ENCODE measurements at regions not wholly inside any gene's neighbourhood (a gene's known extent, or its start where the extent isn't known, plus 50 kb on each side); places are given as distances from the start of the nearest gene placed in this dataset.

DNA sequence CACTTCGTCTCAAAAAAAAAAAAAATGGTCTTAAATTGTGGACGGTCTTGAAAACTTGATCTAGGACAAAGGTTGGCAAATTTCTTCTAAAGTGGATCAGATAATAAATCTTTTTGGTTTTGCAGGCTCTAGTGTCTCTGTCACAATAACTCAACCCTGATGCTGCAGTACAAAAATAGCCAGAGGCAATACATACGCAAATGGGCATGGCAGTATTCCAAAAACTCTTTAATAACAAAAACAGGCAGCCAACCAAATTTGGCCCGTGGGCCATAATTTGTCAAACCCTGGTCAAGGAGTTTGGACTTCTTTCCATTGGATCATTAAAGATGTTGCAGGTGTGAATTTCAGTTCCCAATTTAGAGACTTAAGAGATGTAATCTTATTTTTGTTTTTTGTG lies 93.5 kb upstream of the MRI1 start:
- Histone ChIP-seq H3K4me3 (no peak overlapping the region), H3K27ac (no peak overlapping the region), H3K27me3 (no peaks in the 10 kb centered on the region), H3K36me3 (no peaks in the 10 kb centered on the region), H3K9me3 (no peaks in the 10 kb centered on the region), H3K4me1 (no peaks in the 10 kb centered on the region)
- DNase-seq, result no peak
- intact Hi-C loops (cut with DNase I; ENCODE audit: low total_unique reads), result no loop called here
- TF ChIP-seq POLR2A (IDR thresholded peaks at IDR 0.05), result no peak
- TF ChIP-seq, protein P1, sequence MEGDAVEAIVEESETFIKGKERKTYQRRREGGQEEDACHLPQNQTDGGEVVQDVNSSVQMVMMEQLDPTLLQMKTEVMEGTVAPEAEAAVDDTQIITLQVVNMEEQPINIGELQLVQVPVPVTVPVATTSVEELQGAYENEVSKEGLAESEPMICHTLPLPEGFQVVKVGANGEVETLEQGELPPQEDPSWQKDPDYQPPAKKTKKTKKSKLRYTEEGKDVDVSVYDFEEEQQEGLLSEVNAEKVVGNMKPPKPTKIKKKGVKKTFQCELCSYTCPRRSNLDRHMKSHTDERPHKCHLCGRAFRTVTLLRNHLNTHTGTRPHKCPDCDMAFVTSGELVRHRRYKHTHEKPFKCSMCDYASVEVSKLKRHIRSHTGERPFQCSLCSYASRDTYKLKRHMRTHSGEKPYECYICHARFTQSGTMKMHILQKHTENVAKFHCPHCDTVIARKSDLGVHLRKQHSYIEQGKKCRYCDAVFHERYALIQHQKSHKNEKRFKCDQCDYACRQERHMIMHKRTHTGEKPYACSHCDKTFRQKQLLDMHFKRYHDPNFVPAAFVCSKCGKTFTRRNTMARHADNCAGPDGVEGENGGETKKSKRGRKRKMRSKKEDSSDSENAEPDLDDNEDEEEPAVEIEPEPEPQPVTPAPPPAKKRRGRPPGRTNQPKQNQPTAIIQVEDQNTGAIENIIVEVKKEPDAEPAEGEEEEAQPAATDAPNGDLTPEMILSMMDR (IDR thresholded peaks at IDR 0.05), result no peak

DNA sequence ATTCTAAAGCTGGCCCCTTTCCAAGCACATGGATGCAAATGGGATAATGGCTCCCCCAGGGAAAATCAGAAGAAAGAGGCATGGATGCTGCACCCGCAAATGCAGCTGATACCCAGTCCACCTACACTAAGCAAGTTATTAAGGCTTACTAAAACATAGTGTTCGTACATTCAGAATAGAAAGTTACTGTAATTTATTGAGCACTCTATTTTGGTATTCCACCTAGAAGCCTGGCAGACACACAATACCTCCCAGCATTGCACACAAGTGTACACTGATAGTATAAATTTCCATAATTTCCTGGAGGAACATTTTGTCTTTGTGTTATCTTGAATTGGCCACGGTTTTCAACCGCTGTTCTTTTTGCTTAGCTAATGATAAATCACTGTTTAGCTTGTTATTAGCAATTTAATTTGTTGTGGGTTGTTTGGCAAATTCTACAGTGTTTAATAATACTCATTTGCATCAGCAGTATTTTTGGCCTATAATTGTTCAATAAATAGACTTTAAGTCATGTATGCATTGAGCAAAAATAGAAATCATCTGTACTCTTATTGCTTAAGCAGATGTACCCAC lies 94.5 kb upstream of the MRI1 start:
- H3K9me3 ChIP-seq, result no peaks in the 10 kb centered on the region
- no peaks in the 10 kb centered on the region for H3K27me3 ChIP-seq
- DNase-seq, result no peak
- no peak overlapping the region for H3K4me3 ChIP-seq
- intact Hi-C loops (cut with DNase I; ENCODE audit: low total_unique reads), result no loop called here
- no peaks in the 10 kb centered on the region for H3K4me1 ChIP-seq
- H3K27ac ChIP-seq, result no peak overlapping the region
- no peak for TF ChIP-seq POLR2A (IDR thresholded peaks at IDR 0.05)
- TF ChIP-seq, protein P1 (IDR thresholded peaks at IDR 0.05), result no peak
- H3K36me3 ChIP-seq, result no peaks in the 10 kb centered on the region

DNA sequence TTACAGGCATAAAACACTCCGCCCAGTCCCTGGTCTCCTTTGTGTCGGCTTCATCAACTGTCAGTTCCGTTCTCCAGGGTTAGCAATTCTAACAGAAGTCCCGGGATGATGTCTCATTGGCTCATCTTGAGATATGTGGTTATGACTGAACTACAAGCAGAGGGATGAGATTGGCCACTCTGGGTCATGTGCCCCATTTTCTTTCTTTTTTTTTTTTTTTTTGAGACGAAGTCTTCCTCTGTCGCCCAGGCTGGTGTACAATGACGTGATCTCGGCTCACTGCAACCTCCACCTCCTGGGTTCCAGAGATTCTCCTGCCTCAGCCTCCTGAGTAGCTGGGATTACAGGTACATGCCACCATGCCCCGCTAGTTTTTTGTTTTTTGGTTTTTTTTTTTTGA lies 95.4 kb upstream of the MRI1 start:
- H3K9me3 ChIP-seq, result no peaks in the 10 kb centered on the region
- intact Hi-C loops (cut with DNase I; ENCODE audit: low total_unique reads), result no loop called here
- H3K36me3 ChIP-seq, result no peaks in the 10 kb centered on the region
- TF ChIP-seq, protein P1 (IDR thresholded peaks at IDR 0.05), result no peak
- TF ChIP-seq POLR2A (IDR thresholded peaks at IDR 0.05), result no peak
- H3K4me3 ChIP-seq, result no peak overlapping the region
- no peak for DNase-seq
- no peaks in the 10 kb centered on the region for H3K4me1 ChIP-seq
- H3K27me3 ChIP-seq, result no peaks in the 10 kb centered on the region
- no peak overlapping the region for H3K27ac ChIP-seq

DNA sequence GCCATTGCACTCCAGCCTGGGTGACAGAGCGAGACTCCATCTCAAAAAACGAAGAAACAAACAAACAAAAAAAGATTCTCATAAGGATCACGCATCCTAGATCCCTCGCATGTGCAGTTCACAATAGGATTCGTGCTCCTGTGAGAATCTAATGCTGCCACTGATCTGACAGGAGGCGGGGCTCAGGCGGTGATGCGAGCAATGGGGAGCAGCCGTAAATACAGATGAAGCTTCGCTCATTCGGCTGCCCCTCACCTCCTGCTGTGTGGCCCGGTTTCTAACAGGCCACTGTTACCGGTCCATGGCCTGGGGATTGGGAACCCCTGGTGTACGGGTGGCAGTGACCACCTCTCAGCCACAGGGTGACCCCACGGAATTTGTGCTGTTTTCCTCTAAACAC lies 98.2 kb upstream of the MRI1 start:
- intact Hi-C loops (cut with DNase I; ENCODE audit: low total_unique reads), result no loop called here
- Histone ChIP-seq H3K27me3 (no peaks in the 10 kb centered on the region), H3K36me3 (no peaks in the 10 kb centered on the region), H3K9me3 (no peaks in the 10 kb centered on the region), H3K27ac (no peak overlapping the region), H3K4me1 (no peaks in the 10 kb centered on the region), H3K4me3 (no peak overlapping the region)
- no peak for DNase-seq
- TF ChIP-seq, protein P1 (IDR thresholded peaks at IDR 0.05), result no peak
- no peak for TF ChIP-seq POLR2A (IDR thresholded peaks at IDR 0.05)

DNA sequence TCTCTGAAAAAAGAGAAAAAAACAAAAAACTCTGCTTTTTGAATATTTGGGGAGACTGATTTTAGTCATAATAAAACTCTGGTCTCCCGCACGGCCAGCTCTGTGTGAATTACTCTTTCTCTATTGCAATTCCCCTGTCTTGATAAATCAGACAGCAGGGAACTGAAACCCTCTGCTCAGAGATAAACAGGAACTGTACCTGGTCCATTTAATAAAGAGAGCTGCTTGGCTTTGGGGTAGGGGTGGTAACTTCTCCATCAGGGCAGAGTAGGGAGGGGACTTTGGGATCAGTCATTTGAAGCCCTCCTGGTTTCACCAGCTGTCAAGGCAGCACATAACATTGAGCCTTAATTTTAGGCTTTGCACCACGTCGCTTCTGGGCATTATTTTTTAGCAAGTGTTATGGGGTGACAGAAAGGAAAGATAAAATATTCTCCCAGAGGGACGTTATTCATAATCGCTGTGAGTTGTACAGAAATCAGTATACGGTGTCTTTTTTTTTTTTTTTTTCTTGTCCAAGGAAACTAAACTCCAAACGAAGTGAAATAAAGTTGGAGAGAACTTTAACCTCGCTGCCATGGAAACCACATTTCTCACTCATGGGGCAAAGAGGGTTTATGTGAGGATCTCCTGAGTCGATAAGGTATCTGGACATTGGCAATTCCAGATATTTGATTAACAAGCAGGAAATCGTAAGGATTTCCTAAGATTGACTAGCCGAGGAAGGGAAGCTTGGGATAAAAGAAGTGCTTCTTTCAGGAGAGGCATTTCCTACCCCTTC lies 99.0 kb upstream of the MRI1 start:
- Histone ChIP-seq H3K4me3 (no peak overlapping the region), H3K27me3 (no peaks in the 10 kb centered on the region), H3K4me1 (no peaks in the 10 kb centered on the region), H3K36me3 (no peaks in the 10 kb centered on the region), H3K9me3 (no peaks in the 10 kb centered on the region), H3K27ac (no peak overlapping the region)
- TF ChIP-seq, protein P1 (IDR thresholded peaks at IDR 0.05), result no peak
- no peak for TF ChIP-seq POLR2A (IDR thresholded peaks at IDR 0.05)
- intact Hi-C loops (cut with DNase I; ENCODE audit: low total_unique reads), result no loop called here
- no peak for DNase-seq

Measured in uterus (tissue), 3 donors.